GM10266 (cell line): ENCODE measurements at regions not wholly inside any gene's neighbourhood (a gene's known extent, or its start where the extent isn't known, plus 50 kb on each side); places are given as distances from the start of the nearest gene placed in this dataset.

Source experiments
- DNase-seq: peaks from one replicate; pipeline ENCODE4 v3.0.0; 2012; ENCODE audit errors: extremely low spot score
- CTCF ChIP-seq: IDR thresholded peaks from 2 replicates; pipeline ENCODE4 v1.5.1; 2012; ENCODE audit warnings: mild to moderate bottlenecking, low read depth; ENCODE audit not compliant: control insufficient read depth, insufficient read depth; ENCODE audit errors: missing control alignments

- TF ChIP-seq CTCF: no peak
- no peak for DNase-seq
These were observed 1521.5 kb downstream of the OTOL1 start for GRCh38 chr3:163018067-163018466.

GRCh38 chr3:163018664-163019063 lies 1522.1 kb downstream of the OTOL1 start:
- TF ChIP-seq CTCF: no peak
- no peak for DNase-seq

GRCh38 chr3:163019260-163019659 lies 1522.7 kb downstream of the OTOL1 start:
- no peak for TF ChIP-seq CTCF
- DNase-seq: no peak

GRCh38 chr3:163033652-163034051 lies 1537.0 kb downstream of the OTOL1 start:
- DNase-seq: no peak
- TF ChIP-seq CTCF: no peak

DNA sequence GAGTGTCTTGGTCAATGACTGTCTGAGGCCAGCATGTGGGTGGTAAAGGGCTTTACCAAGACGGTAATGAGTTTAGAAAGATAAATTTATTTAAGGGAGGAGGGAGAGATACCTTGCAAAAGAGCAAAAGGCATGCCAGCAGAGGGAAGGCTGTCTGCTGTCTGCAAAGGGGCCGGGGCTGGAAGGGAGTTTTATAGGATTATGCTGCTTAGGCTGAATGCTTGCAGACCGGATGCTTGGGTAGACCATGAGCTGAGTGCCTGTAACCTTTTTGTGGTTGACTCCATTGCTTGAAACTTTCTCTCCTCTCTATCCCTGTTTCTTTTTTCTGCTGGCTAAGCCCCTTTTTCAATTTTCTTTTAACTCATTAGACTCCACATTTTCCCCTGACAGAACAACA lies 1543.0 kb downstream of the OTOL1 start:
- no peak for DNase-seq

GRCh38 chr3:163043074-163043473 lies 1546.5 kb downstream of the OTOL1 start:
- no peak for TF ChIP-seq CTCF
- no peak for DNase-seq

More for the DNA sequence above, 1543.0 kb downstream of the OTOL1 start:
- TF ChIP-seq CTCF: no peak

- DNase-seq: no peak
These were observed 1549.3 kb downstream of the OTOL1 start for GRCh38 chr3:163045945-163046344.

More at GRCh38 chr3:163045945-163046344, 1549.3 kb downstream of the OTOL1 start:
- TF ChIP-seq CTCF: no peak
